VCaP (cell line): ENCODE measurements at regions not wholly inside any gene's neighbourhood (a gene's known extent, or its start where the extent isn't known, plus 50 kb on each side); places are given as distances from the start of the nearest gene placed in this dataset.
"Not testable (repeated sequence)": the region's sequence is repeated elsewhere in the genome, so short reads cannot be mapped to it uniquely, and the experiment has no call there.

ENCODE experiments used
- H3K27ac ChIP-seq: fragments of 450-650 bp; 2 replicates; pipeline ENCODE4 v1.5.1; 2017
- CTCF ChIP-seq: fragments of 450-650 bp; conservative IDR thresholded peaks from 2 replicates; pipeline ENCODE4 v1.5.1; 2017; ENCODE audit warnings: mild to moderate bottlenecking, moderate library complexity

GRCh38 chr1:189253601-189254350 is 1223.9 kb downstream of the BRINP3 start:
- no peak overlapping the region for H3K27ac ChIP-seq
- TF ChIP-seq CTCF = no peak

GRCh38 chr1:189261128-189261527 is 1216.5 kb downstream of the BRINP3 start:
- not testable (repeated sequence) for H3K27ac ChIP-seq

- no peak for TF ChIP-seq CTCF
- no peak overlapping the region for H3K27ac ChIP-seq
These were observed 1208.7 kb downstream of the BRINP3 start for GRCh38 chr1:189269011-189269410.

DNA sequence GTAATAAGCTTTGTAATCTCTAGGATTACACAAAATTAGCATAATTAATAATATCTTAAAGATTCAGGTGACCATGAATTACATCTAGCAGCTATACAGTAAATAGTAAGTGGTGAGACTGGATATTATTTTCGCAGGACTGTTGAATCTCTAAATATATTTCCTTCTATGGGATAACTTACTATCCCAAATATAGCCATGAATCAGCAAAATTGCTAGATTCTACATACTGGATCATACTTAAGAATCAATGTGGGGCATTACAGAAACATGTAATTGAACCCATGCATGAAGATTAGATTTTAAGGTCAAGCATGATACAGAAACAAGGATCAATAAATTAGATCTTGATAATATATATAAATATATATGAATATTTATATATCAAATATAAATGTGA is 1203.4 kb downstream of the BRINP3 start:
- no peak for TF ChIP-seq CTCF
- H3K27ac ChIP-seq = no peak overlapping the region

GRCh38 chr1:189275796-189276195 is 1201.9 kb downstream of the BRINP3 start:
- no peak for TF ChIP-seq CTCF
- H3K27ac ChIP-seq = no peak overlapping the region

GRCh38 chr1:189289346-189289745 is 1188.3 kb downstream of the BRINP3 start:
- TF ChIP-seq CTCF = no peak
- no peak overlapping the region for H3K27ac ChIP-seq

DNA sequence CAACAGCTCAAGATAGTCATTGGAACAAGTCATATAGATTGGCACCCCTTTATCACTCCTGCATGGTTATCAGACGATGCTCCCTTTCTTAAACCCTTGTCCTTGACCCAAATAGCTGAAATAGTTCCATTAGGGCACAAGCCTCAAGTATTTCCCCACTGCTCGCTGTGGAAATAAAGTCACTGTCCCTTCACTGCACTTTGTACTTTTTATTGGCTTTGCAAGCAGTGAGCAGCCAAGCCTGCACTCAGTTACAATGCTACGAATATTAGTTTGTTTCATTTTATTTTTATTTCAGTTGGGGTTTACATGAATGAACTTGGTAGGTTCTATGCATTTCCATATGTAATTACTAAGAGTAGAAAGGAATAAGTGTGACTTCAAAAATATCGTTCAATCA is 1176.4 kb downstream of the BRINP3 start:
- H3K27ac ChIP-seq = no peak overlapping the region
- no peak for TF ChIP-seq CTCF

DNA sequence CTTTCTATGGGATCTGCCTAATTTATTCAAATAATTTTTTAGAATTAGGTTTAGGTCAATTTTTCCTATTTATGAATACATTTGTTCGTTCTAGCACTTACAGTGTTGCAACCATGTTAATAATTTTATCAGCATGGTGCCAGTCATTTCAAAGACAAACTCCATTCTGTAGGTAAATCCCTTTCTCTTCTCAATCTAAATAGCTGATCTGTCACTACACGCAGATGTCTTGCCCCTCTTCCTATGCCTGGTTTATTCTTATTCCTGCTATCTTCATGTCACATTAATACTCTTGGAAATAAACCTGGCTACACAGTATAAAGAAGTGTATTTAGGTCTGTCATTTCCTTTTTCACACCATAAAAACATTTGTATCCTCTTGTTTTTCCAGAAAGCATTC is 1172.4 kb downstream of the BRINP3 start:
- H3K27ac ChIP-seq = no peak overlapping the region
- no peak for TF ChIP-seq CTCF
